ENCODE measurements at regions not wholly inside any gene's neighbourhood (a gene's known extent, or its start where the extent isn't known, plus 50 kb on each side); places are given as distances from the start of the nearest gene placed in this dataset.
"Not testable (repeated sequence)": the region's sequence is repeated elsewhere in the genome, so short reads cannot be mapped to it uniquely, and the experiment has no call there.

- DNase-seq (ENCODE audit: insufficient read length, low spot score) (no peak), FAIRE-seq (no peak)
- no peak for TF ChIP-seq POU2F2 (IDR thresholded peaks at IDR 0.05; ENCODE audit: low read depth, low read length)
- TF ChIP-seq TAF1 (IDR thresholded peaks at IDR 0.05; ENCODE audit: low read depth, low read length) = no peak
- no peak for TF ChIP-seq PAX5 (IDR thresholded peaks at IDR 0.05; ENCODE audit: insufficient read depth, low read length, severe bottlenecking)
- TF ChIP-seq SPI1 (IDR thresholded peaks at IDR 0.05; ENCODE audit: low read depth, low read length) = no peak
- no peak for TF ChIP-seq POLR2A (IDR thresholded peaks at IDR 0.05; ENCODE audit: low read depth, low read length)
- TF ChIP-seq POLR2AphosphoS5 (IDR thresholded peaks at IDR 0.05; ENCODE audit: low read depth, low read length) = no peak
Observed at GRCh38 chr5:101206534-101206933, 303.5 kb upstream of the ST8SIA4 start.

- DNase-seq (ENCODE audit: insufficient read length, low spot score); FAIRE-seq: not testable (repeated sequence)
Observed at GRCh38 chr5:101205065-101205464, 302.0 kb upstream of the ST8SIA4 start.

GRCh38 chr5:101180365-101180764, 277.3 kb upstream of the ST8SIA4 start:
- DNase-seq (ENCODE audit: insufficient read length, low spot score); FAIRE-seq: not testable (repeated sequence)

- FAIRE-seq (no peak), DNase-seq (ENCODE audit: insufficient read length, low spot score) (no peak)
- TF ChIP-seq POLR2AphosphoS5 (IDR thresholded peaks at IDR 0.05; ENCODE audit: low read depth, low read length) (no peak), POU2F2 (IDR thresholded peaks at IDR 0.05; ENCODE audit: low read depth, low read length) (no peak), PAX5 (IDR thresholded peaks at IDR 0.05; ENCODE audit: insufficient read depth, low read length, severe bottlenecking) (no peak), TAF1 (IDR thresholded peaks at IDR 0.05; ENCODE audit: low read depth, low read length) (no peak), SPI1 (IDR thresholded peaks at IDR 0.05; ENCODE audit: low read depth, low read length) (no peak), POLR2A (IDR thresholded peaks at IDR 0.05; ENCODE audit: low read depth, low read length) (no peak)
Observed at GRCh38 chr5:101176605-101177004, 273.5 kb upstream of the ST8SIA4 start.

GRCh38 chr5:101174981-101175380, 271.9 kb upstream of the ST8SIA4 start:
- FAIRE-seq (no peak), DNase-seq (ENCODE audit: insufficient read length, low spot score) (no peak)
- TF ChIP-seq PAX5 (IDR thresholded peaks at IDR 0.05; ENCODE audit: insufficient read depth, low read length, severe bottlenecking) (no peak), SPI1 (IDR thresholded peaks at IDR 0.05; ENCODE audit: low read depth, low read length) (no peak), POLR2AphosphoS5 (IDR thresholded peaks at IDR 0.05; ENCODE audit: low read depth, low read length) (no peak), TAF1 (IDR thresholded peaks at IDR 0.05; ENCODE audit: low read depth, low read length) (no peak), POLR2A (IDR thresholded peaks at IDR 0.05; ENCODE audit: low read depth, low read length) (no peak), POU2F2 (IDR thresholded peaks at IDR 0.05; ENCODE audit: low read depth, low read length) (no peak)

- no peak for DNase-seq (ENCODE audit: insufficient read length, low spot score)
- TF ChIP-seq POLR2AphosphoS5 (IDR thresholded peaks at IDR 0.05; ENCODE audit: low read depth, low read length) = no peak
- no peak for TF ChIP-seq POU2F2 (IDR thresholded peaks at IDR 0.05; ENCODE audit: low read depth, low read length)
- TF ChIP-seq SPI1 (IDR thresholded peaks at IDR 0.05; ENCODE audit: low read depth, low read length) = no peak
- no peak for TF ChIP-seq TAF1 (IDR thresholded peaks at IDR 0.05; ENCODE audit: low read depth, low read length)
- TF ChIP-seq POLR2A (IDR thresholded peaks at IDR 0.05; ENCODE audit: low read depth, low read length) = no peak
- no peak for TF ChIP-seq PAX5 (IDR thresholded peaks at IDR 0.05; ENCODE audit: insufficient read depth, low read length, severe bottlenecking)
- no peak for FAIRE-seq
Observed at GRCh38 chr5:101163088-101163487, 260.0 kb upstream of the ST8SIA4 start.

- no peak for TF ChIP-seq PAX5 (IDR thresholded peaks at IDR 0.05; ENCODE audit: insufficient read depth, low read length, severe bottlenecking)
- TF ChIP-seq TAF1 (IDR thresholded peaks at IDR 0.05; ENCODE audit: low read depth, low read length) = no peak
- no peak for TF ChIP-seq POLR2AphosphoS5 (IDR thresholded peaks at IDR 0.05; ENCODE audit: low read depth, low read length)
- no peak for TF ChIP-seq POLR2A (IDR thresholded peaks at IDR 0.05; ENCODE audit: low read depth, low read length)
- TF ChIP-seq POU2F2 (IDR thresholded peaks at IDR 0.05; ENCODE audit: low read depth, low read length) = no peak
- TF ChIP-seq SPI1 (IDR thresholded peaks at IDR 0.05; ENCODE audit: low read depth, low read length) = no peak
- no peak for DNase-seq (ENCODE audit: insufficient read length, low spot score)
- no peak for FAIRE-seq
Observed at GRCh38 chr5:101160002-101160401, 256.9 kb upstream of the ST8SIA4 start.

- FAIRE-seq = no peak
- TF ChIP-seq TAF1 (IDR thresholded peaks at IDR 0.05; ENCODE audit: low read depth, low read length) = no peak
- no peak for DNase-seq (ENCODE audit: insufficient read length, low spot score)
Observed at GRCh38 chr5:101159006-101159405, 255.9 kb upstream of the ST8SIA4 start.

- DNase-seq (ENCODE audit: insufficient read length, low spot score) = no peak
- FAIRE-seq = peak; percentile 13
- TF ChIP-seq TAF1 (IDR thresholded peaks at IDR 0.05; ENCODE audit: low read depth, low read length) (no peak), SPI1 (IDR thresholded peaks at IDR 0.05; ENCODE audit: low read depth, low read length) (no peak), POLR2AphosphoS5 (IDR thresholded peaks at IDR 0.05; ENCODE audit: low read depth, low read length) (no peak), POLR2A (IDR thresholded peaks at IDR 0.05; ENCODE audit: low read depth, low read length) (no peak), POU2F2 (IDR thresholded peaks at IDR 0.05; ENCODE audit: low read depth, low read length) (no peak), PAX5 (IDR thresholded peaks at IDR 0.05; ENCODE audit: insufficient read depth, low read length, severe bottlenecking) (no peak)
Observed at GRCh38 chr5:101153526-101153925, 250.4 kb upstream of the ST8SIA4 start.

- FAIRE-seq = no peak
- TF ChIP-seq POLR2AphosphoS5 (IDR thresholded peaks at IDR 0.05; ENCODE audit: low read depth, low read length) (no peak), POLR2A (IDR thresholded peaks at IDR 0.05; ENCODE audit: low read depth, low read length) (no peak), SPI1 (IDR thresholded peaks at IDR 0.05; ENCODE audit: low read depth, low read length) (no peak), POU2F2 (IDR thresholded peaks at IDR 0.05; ENCODE audit: low read depth, low read length) (no peak), TAF1 (IDR thresholded peaks at IDR 0.05; ENCODE audit: low read depth, low read length) (no peak), PAX5 (IDR thresholded peaks at IDR 0.05; ENCODE audit: insufficient read depth, low read length, severe bottlenecking) (no peak)
- no peak for DNase-seq (ENCODE audit: insufficient read length, low spot score)
Observed at GRCh38 chr5:101143526-101143925, 240.4 kb upstream of the ST8SIA4 start.

GRCh38 chr5:101142102-101142501, 239.0 kb upstream of the ST8SIA4 start:
- no peak for FAIRE-seq
- no peak for DNase-seq (ENCODE audit: insufficient read length, low spot score)
- TF ChIP-seq TAF1 (IDR thresholded peaks at IDR 0.05; ENCODE audit: low read depth, low read length) (no peak), POLR2A (IDR thresholded peaks at IDR 0.05; ENCODE audit: low read depth, low read length) (no peak)
